Stimulated activated CD4-positive, alpha-beta T cell treated with anti-CD3 and anti-CD28 coated beads, Interleukin-12 subunit alpha, Interleukin-12 subunit beta, amount 100 ng/mL, for 48 hours (primary cell): ENCODE measurements at regions not wholly inside any gene's neighbourhood (a gene's known extent, or its start where the extent isn't known, plus 50 kb on each side); places are given as distances from the start of the nearest gene placed in this dataset.

ENCODE experiments used
- DNase-seq, 3 donors: peaks; one replicate each; pipeline ENCODE4 v3.0.0-alpha.2; 2020; ENCODE audit warnings: low read depth in 2 of 3, low spot score in 1 of 3

- DNase-seq = no peak
Measured at GRCh38 chr6:12649325-12649724, 67.2 kb upstream of the PHACTR1 start.

GRCh38 chr6:12653486-12653885 is 63.1 kb upstream of the PHACTR1 start:
- no peak for DNase-seq

- DNase-seq = no peak
Measured at GRCh38 chr6:12654107-12654506, 62.5 kb upstream of the PHACTR1 start.

GRCh38 chr6:12654514-12654913 is 62.1 kb upstream of the PHACTR1 start:
- DNase-seq = no peak

- DNase-seq = no peak
Measured at GRCh38 chr6:12656906-12657305, 59.7 kb upstream of the PHACTR1 start.

- DNase-seq = no peak
Measured at GRCh38 chr6:12657884-12658283, 58.7 kb upstream of the PHACTR1 start.

GRCh38 chr6:12661432-12662089 is 55.0 kb upstream of the PHACTR1 start:
- DNase-seq = no peak
